Transverse colon (tissue), 3 donors: ENCODE measurements at regions not wholly inside any gene's neighbourhood (a gene's known extent, or its start where the extent isn't known, plus 50 kb on each side); places are given as distances from the start of the nearest gene placed in this dataset.

Source experiments
- EP300 ChIP-seq: sonication (generic); formaldehyde crosslinking; IDR thresholded peaks from one replicate; pipeline ENCODE4 v1.6.1; 2017; ENCODE audit warnings: antibody characterized with exemption, low read depth
- TF ChIP-seq, protein P1 (sequence below), 5 experiments: fragments of 200-600 bp in 3 of 5; fragments of 450-650 bp in 2 of 5; sonication (generic) in 3 of 5; IDR thresholded peaks; 1 replicate in 2 of 5; 2 replicates in 3 of 5; pipeline ENCODE4 v1.5.1; 2016 to 2017; ENCODE audit warnings: antibody characterized with exemption in 5 of 5, inconsistent platforms in 3 of 5, mild to moderate bottlenecking in 2 of 5, moderate library complexity in 1 of 5

DNA sequence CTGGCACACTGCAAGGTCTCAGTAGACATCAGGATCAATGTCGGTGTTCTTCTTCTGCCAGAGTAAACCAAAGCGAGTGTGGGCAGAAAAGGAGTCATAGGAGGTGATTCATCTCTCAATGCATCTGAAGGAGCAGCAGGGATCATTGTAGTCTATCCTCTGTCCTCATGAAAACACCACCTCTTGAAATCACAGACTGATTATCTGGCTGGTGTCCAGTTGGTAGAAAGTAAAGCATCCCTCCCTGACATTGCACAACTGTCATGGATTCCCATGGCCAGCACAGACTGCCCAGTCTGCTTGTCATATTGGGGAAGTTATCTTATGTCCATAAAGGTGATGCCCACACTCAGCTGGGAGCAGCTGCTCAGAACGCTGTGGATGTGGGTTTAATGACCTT lies 74.1 kb downstream of the ABCC12 start:
- TF ChIP-seq, protein P1, sequence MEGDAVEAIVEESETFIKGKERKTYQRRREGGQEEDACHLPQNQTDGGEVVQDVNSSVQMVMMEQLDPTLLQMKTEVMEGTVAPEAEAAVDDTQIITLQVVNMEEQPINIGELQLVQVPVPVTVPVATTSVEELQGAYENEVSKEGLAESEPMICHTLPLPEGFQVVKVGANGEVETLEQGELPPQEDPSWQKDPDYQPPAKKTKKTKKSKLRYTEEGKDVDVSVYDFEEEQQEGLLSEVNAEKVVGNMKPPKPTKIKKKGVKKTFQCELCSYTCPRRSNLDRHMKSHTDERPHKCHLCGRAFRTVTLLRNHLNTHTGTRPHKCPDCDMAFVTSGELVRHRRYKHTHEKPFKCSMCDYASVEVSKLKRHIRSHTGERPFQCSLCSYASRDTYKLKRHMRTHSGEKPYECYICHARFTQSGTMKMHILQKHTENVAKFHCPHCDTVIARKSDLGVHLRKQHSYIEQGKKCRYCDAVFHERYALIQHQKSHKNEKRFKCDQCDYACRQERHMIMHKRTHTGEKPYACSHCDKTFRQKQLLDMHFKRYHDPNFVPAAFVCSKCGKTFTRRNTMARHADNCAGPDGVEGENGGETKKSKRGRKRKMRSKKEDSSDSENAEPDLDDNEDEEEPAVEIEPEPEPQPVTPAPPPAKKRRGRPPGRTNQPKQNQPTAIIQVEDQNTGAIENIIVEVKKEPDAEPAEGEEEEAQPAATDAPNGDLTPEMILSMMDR (IDR thresholded peaks at IDR 0.05) = no peak
- no peak for TF ChIP-seq EP300
